GM12872 (cell line): ENCODE measurements at regions not wholly inside any gene's neighbourhood (a gene's known extent, or its start where the extent isn't known, plus 50 kb on each side); places are given as distances from the start of the nearest gene placed in this dataset.

Experiments
- TF ChIP-seq, protein P1 (sequence below): IDR thresholded peaks from 3 replicates; pipeline ENCODE4 v1.5.1; 2011; ENCODE audit warnings: low read depth, mild to moderate bottlenecking, low read length, moderate library complexity; ENCODE audit not compliant: insufficient read depth

DNA sequence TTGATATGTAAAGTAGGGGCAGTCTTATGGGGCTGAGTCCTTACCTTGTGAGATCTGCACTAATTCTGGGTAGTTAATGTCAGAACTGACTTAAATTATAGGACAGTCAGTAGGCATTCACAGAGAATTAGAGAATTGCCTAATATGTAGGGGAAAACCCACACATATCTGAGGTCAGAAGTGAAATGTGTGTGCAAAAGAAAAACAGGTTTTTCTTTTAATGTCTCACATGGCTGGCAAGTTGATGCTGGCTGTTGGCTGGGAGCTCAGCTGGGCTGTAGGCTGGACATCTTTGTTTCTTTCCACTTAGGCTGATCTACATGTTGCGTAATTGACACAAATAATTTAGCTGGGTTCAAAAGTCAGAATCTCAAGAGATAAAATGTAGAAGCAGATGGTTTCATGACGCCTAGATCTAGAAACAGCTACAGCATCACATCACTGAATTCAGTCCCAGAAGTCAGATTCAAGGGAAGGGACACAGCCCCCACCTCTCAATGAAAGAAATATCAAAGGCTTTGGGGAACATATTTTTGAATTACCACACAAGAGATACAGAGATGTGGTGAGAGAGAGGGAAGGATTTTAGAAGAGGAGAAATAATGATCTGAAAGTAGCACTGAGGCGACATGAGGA is 98.9 kb downstream of the TNFSF18 start:
- TF ChIP-seq, protein P1, sequence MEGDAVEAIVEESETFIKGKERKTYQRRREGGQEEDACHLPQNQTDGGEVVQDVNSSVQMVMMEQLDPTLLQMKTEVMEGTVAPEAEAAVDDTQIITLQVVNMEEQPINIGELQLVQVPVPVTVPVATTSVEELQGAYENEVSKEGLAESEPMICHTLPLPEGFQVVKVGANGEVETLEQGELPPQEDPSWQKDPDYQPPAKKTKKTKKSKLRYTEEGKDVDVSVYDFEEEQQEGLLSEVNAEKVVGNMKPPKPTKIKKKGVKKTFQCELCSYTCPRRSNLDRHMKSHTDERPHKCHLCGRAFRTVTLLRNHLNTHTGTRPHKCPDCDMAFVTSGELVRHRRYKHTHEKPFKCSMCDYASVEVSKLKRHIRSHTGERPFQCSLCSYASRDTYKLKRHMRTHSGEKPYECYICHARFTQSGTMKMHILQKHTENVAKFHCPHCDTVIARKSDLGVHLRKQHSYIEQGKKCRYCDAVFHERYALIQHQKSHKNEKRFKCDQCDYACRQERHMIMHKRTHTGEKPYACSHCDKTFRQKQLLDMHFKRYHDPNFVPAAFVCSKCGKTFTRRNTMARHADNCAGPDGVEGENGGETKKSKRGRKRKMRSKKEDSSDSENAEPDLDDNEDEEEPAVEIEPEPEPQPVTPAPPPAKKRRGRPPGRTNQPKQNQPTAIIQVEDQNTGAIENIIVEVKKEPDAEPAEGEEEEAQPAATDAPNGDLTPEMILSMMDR = no peak

DNA sequence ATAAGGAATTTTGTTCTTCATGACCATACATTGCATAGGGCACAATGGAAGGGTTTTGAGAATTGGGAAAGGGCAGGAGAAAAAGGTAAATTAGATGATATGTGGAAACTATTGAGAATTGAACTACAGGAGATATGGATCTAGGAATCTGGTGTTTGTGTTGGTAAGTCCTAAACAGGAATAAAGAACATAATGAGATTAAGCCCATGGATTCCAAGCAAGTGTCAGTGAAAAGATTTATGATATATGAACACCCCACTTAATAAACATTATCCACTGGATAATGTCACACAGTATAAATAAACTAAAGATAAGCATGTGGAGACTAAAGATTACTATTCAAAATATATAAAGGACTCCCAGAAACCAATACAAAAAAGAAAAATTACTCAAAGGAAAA is 98.2 kb downstream of the TNFSF18 start:
- TF ChIP-seq, protein P1 = no peak

DNA sequence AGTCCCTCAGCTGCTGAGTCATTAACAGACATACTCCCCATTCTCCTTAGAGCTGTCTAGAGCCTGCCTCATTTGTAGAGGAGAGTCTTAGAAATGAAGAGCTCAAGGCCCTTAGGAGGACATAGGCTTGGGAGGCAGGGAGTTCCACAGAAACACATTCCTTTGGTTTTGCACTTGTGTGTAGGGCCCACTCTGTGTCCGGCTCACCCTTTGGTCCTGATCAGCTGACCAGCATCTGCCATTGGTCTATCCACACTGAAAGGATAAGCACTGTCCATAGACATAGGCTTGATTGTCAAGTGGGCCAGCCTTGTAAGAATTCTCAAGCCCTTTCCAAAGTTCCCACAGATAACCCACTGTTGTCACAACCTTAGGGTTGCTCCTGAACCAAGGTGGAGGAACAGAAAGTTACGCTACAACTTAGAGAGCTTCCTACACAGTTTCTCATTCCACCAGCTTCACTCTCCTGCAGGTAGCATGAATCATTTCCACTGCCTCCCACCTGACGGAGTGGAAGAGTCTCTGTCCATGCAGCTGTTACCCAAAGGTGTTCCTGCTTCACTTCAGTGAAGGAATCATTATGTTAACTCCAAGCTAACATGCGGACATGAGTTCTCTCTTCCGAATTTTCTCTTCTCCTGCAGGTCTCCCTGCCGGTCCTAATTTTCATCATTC is 96.1 kb downstream of the TNFSF18 start:
- TF ChIP-seq, protein P1 = no peak

DNA sequence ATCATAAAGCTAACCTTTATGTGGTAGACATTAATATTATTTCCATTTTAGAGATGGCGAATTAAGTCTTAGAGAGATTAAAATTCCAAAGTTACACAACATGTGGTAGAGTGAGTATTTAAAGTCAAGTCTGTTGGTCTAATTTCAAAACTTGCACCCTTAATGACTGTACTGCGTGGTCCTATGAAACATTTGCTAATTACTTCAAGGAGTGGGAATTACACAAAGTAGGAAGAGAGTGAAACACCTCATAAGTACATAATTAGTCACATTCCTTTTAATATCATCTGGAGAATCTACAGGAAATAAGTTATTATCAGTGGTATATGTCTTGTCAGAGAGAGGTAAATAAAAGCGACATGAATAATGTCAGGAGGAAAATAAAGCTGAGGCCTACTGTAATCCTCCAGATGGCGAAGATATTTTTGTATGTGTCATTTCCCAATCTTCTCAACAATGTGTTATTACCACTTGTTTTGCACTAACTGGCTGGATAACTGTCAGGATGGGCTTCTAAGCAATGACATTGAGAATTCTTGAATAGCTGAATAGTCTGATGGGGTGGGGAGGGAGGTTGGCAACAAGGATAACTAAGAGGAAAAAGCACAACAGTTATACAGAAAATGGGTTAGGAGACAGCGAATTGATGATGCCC is 95.5 kb downstream of the TNFSF18 start:
- TF ChIP-seq, protein P1 = no peak

DNA sequence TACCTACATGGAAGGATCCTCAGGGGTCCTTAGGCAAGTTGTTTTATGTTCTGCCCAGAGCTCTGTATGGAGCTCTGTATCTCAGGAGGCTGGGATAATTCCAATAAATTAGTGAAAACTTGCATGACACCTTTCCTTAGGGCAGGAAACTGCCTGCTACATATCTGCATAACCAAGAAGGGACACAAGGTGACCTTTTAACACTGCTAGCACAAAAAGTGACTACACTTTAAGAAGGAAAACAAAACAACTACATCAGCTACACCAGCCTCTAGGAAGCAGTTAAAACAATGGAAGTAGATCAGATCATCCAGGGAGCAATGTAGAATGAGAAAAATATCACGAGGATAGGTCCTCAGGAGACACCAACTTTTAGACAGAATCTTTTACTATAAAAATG is 93.9 kb downstream of the TNFSF18 start:
- TF ChIP-seq, protein P1 = no peak

DNA sequence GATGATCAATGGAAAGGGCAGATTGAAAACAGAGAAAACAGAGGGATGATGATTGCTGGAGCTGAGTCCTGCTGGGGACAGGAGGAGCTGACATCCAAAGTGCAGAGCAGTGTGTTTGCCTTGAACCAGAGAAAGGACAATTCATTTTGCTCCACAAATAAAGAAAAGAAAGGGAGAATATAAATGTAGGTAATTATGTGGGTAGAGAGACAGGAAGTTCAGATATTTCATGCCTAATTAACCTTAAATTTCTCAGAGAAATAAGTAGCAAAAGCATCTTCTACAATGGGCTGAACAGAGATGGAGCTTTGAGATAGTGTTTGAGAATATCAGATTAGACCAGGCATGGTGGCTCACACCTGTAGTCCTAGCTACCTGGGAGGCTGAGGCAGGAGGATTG is 93.2 kb downstream of the TNFSF18 start:
- TF ChIP-seq, protein P1 = no peak

DNA sequence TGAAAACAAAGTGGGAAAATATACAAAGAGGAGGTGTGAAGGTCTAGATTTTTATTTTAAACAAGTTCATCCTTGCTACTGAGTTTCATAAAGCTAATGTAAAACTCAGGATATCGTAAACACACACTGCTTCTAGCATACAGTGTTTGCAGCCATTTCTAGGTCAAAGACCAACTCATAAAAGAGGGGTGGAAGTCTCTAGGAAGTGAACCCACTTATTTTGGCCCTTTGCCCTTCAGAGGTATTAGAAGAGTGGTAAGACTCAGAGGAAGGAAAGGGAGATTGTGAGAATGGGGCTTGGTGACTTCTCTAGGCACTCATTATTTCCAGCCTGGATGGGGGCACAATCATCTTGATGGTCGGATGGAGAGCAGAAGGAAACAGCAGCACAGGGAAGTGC is 91.2 kb downstream of the TNFSF18 start:
- TF ChIP-seq, protein P1 = no peak
